Kidney (tissue), 13 donors: ENCODE measurements at regions not wholly inside any gene's neighbourhood (a gene's known extent, or its start where the extent isn't known, plus 50 kb on each side); places are given as distances from the start of the nearest gene placed in this dataset.
A peak's percentile ranks its signal among the peaks of the same experiment; 100 is the strongest.

ENCODE experiments used
- DNase-seq, 5 donors: peaks; one replicate each; pipeline ENCODE4 v3.0.0-alpha.2; 2013 to 2020
- FAIRE-seq: peaks from 2 replicates; lab custom pipeline; 2012; peaks lifted over from hg19 to GRCh38; lab: Jason Lieb, UNC
- H3K27ac ChIP-seq, 2 donors: one replicate each; pipeline ENCODE4 v1.7.0; 2013; ENCODE audit warnings: low read depth in 2 of 2, low read length in 2 of 2, inconsistent platforms in 1 of 2
- H3K27me3 ChIP-seq: one replicate; pipeline ENCODE4 v1.7.1; 2013; ENCODE audit warnings: low read length, inconsistent platforms; ENCODE audit not compliant: control insufficient read depth, insufficient read depth
- H3K36me3 ChIP-seq, 3 donors: one replicate each; pipeline versions ENCODE4 v1.7.0 to v1.7.1; 2013; ENCODE audit warnings: low read length in 3 of 3, control low read depth in 1 of 3, inconsistent platforms in 1 of 3; ENCODE audit not compliant: insufficient read depth in 3 of 3, control insufficient read depth in 2 of 3
- H3K4me1 ChIP-seq, 3 donors: one replicate each; pipeline versions ENCODE4 v1.7.0 to v1.7.1; 2013; ENCODE audit warnings: low read length in 3 of 3, inconsistent platforms in 1 of 3, low read depth in 1 of 3; ENCODE audit not compliant: control insufficient read depth in 2 of 3, insufficient read depth in 2 of 3
- H3K4me3 ChIP-seq, 3 donors: one replicate each; pipeline versions ENCODE4 v1.7.0 to v1.8.1; 2013; ENCODE audit warnings: low read length in 3 of 3, control low read depth in 1 of 3, inconsistent platforms in 1 of 3
- H3K9ac ChIP-seq, 3 donors: one replicate each; pipeline versions ENCODE4 v1.7.0 to v1.7.1; 2013; ENCODE audit warnings: low read length in 3 of 3, control low read depth in 1 of 3, inconsistent platforms in 1 of 3
- H3K9me3 ChIP-seq, 3 donors: one replicate each; pipeline versions ENCODE4 v1.7.0 to v1.7.1; 2013; ENCODE audit warnings: low read length in 3 of 3, control low read depth in 1 of 3, inconsistent platforms in 1 of 3; ENCODE audit not compliant: control insufficient read depth in 2 of 3, insufficient read depth in 1 of 3
- intact Hi-C: fragments of 100-400 bp; cut with DNase I; formaldehyde crosslinking; loops from one replicate; pipeline ENCODE4 v1.11.1; 2022
- TF ChIP-seq, protein P1 (sequence below): IDR thresholded peaks from 3 replicates; pipeline ENCODE4 v1.5.1; 2012; ENCODE audit warnings: mild to moderate bottlenecking, moderate library complexity, borderline replicate concordance; ENCODE audit not compliant: insufficient read depth; ENCODE audit errors: extremely low read depth
- donor health status: control.
- donor health status: control.
- donor health status: control.
- donor health status: control.
- donor health status: control.
- donor health status: DM: yes; HTN: yes; CAD: no.
- donor health status: Normal renal cell carcinoma (clear cell type).

DNA sequence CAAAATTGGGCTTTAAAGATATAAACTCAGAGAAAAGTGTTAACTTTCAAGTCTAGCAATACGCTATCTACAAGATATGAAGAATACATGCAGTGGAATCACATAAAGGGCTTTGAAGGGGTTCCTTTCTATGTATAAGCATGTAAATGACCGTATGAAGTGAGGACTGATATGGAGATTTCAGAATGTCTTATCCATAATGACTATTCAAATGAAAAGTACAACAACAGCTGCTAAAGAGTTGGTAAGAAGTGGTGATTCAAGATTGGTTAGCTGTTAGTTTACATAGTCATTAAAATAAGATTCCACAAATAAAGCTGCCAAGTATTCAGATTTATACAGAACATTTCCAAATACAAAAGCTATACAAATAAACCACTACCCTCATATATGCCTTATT, 153.4 kb upstream of the STARD13 start:
- no peaks in the 10 kb centered on the region for H3K36me3 ChIP-seq
- no peak overlapping the region for H3K27ac ChIP-seq
- TF ChIP-seq, protein P1, sequence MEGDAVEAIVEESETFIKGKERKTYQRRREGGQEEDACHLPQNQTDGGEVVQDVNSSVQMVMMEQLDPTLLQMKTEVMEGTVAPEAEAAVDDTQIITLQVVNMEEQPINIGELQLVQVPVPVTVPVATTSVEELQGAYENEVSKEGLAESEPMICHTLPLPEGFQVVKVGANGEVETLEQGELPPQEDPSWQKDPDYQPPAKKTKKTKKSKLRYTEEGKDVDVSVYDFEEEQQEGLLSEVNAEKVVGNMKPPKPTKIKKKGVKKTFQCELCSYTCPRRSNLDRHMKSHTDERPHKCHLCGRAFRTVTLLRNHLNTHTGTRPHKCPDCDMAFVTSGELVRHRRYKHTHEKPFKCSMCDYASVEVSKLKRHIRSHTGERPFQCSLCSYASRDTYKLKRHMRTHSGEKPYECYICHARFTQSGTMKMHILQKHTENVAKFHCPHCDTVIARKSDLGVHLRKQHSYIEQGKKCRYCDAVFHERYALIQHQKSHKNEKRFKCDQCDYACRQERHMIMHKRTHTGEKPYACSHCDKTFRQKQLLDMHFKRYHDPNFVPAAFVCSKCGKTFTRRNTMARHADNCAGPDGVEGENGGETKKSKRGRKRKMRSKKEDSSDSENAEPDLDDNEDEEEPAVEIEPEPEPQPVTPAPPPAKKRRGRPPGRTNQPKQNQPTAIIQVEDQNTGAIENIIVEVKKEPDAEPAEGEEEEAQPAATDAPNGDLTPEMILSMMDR, result no peak
- no peaks in the 10 kb centered on the region for H3K9me3 ChIP-seq
- intact Hi-C loops, result no loop called here
- DNase-seq, result no peak
- H3K9ac ChIP-seq, result no peak overlapping the region
- FAIRE-seq, result no peak
- no peaks in the 10 kb centered on the region for H3K27me3 ChIP-seq
- no peak overlapping the region for H3K4me3 ChIP-seq
- H3K4me1 ChIP-seq, result no peaks in the 10 kb centered on the region

DNA sequence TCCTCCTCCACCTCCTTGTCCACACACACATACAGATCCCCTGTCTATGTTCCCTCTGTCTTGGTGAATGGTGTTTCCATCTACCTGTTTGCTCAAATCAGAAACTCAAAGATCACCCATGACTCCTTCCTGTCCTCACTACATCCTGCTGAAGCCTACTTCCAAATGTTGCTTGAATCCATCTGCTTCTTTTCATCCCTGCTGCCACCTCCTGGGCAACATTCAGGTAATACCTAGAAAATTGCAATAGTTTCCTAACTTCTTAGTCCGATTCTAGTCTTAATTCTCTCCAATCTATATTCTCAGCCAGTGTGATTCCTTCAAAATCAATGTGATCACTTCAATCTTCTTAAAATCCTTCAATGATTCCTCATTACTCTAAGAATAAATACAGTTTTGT, 155.5 kb upstream of the STARD13 start:
- FAIRE-seq (no peak), DNase-seq (peak in 2 of 5 donors; percentile 25 to 39)
- Histone ChIP-seq H3K27ac (no peak overlapping the region), H3K36me3 (no peaks in the 10 kb centered on the region), H3K4me3 (no peak overlapping the region), H3K27me3 (no peaks in the 10 kb centered on the region), H3K9me3 (no peaks in the 10 kb centered on the region), H3K9ac (no peak overlapping the region), H3K4me1 (no peaks in the 10 kb centered on the region)
- TF ChIP-seq, protein P1, result peak; percentile 31
- intact Hi-C loops, result no loop called here

DNA sequence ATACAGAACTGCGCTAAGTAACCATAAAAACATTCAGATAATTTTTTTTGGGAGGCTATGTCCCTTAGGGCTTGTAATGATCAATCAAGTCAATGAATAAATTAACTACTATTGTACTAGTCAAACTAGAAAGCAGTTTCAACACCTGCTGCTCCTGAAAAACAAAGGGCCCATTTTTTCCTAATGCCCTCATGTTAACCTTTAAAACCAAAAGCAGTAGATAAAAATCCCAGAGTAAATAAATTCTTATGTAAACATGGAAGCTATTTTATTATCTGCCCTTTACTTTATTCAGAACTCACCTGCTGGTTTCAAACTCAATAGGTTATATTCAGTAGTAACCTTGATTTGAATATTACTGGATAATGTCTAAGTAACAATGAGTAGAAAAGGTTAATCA, 159.5 kb upstream of the STARD13 start:
- FAIRE-seq (no peak), DNase-seq (no peak)

More for the DNA sequence above, 159.5 kb upstream of the STARD13 start:
- TF ChIP-seq, protein P1, result no peak
- Histone ChIP-seq H3K36me3 (no peaks in the 10 kb centered on the region), H3K27me3 (no peaks in the 10 kb centered on the region), H3K9me3 (no peaks in the 10 kb centered on the region), H3K9ac (no peak overlapping the region), H3K4me3 (no peak overlapping the region), H3K27ac (no peak overlapping the region), H3K4me1 (no peaks in the 10 kb centered on the region)
- intact Hi-C loops, result no loop called here
